CD4-positive, alpha-beta T cell treated with Interleukin-10 for 1 hour (primary cell): ENCODE measurements at regions not wholly inside any gene's neighbourhood (a gene's known extent, or its start where the extent isn't known, plus 50 kb on each side); places are given as distances from the start of the nearest gene placed in this dataset.

Experiments
- DNase-seq: peaks from one replicate; pipeline ENCODE4 v3.0.0-alpha.2; 2020

- no peak for DNase-seq
Measured at GRCh38 chr13:74865656-74866055, 616.3 kb downstream of the TBC1D4 start.

GRCh38 chr13:74860789-74861188 is 621.2 kb downstream of the TBC1D4 start:
- no peak for DNase-seq

- DNase-seq: no peak
Measured at GRCh38 chr13:74850893-74851292, 631.1 kb downstream of the TBC1D4 start.

GRCh38 chr13:74847966-74848365 is 634.0 kb downstream of the TBC1D4 start:
- no peak for DNase-seq

- DNase-seq: no peak
Measured at GRCh38 chr13:74845806-74846205, 636.2 kb downstream of the TBC1D4 start.

DNA sequence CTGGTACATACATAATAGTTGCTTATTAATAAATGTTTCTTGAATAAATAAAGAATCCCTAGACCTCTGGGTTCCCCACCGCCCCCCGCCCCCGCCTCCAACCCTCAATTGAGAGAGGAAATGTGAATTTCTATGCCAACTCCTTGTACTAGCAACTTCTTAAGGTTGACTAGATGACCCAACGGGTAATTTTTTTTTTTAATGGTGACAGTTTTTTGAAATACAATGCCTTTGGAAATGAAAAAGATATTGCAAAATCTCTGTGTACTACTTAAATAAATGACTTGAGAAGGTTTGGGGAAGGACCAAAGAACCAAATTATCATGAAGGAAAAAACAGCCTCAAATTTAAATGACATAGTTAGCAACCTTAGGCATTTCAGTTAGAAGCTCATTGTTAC is 640.3 kb downstream of the TBC1D4 start:
- DNase-seq: no peak

- DNase-seq: no peak
Measured at GRCh38 chr13:74841123-74841522, 640.8 kb downstream of the TBC1D4 start.

- DNase-seq: no peak
Measured at GRCh38 chr13:74839656-74840055, 642.3 kb downstream of the TBC1D4 start.

- peak; percentile 7 for DNase-seq
Measured at GRCh38 chr13:74838096-74838495, 643.9 kb downstream of the TBC1D4 start.

- no peak for DNase-seq
Measured at GRCh38 chr13:74836628-74837027, 645.3 kb downstream of the TBC1D4 start.

DNA sequence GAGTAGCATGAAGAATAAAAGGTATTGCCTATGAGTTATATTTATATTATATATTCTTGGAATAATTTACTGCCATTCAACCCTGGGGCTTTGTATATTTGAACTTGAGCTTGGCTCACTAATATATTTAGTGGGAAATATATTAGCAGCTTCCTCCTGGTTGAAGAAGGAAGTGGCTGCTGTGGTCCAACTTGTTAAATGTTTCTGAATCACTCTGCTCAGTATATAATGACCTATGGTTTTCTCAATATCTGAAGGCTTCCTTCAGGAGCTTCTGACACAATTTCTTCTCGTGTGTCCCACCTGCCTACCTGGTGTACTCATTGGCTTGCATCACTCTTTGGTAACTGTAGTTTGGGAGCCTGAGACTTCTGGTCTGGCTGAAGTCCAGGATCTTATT is 646.4 kb downstream of the TBC1D4 start:
- DNase-seq: no peak

DNA sequence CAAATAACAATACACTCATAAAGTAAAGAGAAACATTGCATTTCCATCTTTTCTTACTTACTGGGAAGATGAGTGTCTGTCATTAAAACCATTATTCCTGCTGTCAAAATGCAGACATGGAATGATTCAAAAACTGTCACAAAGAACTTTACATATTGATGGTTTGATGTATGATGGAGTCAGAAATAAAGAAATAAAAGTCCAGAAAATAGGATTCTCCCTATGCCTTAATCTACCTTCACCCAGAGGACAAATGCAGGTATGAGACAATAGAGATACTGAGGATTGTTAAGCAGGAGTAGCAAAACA is 656.1 kb downstream of the TBC1D4 start:
- DNase-seq: no peak

DNA sequence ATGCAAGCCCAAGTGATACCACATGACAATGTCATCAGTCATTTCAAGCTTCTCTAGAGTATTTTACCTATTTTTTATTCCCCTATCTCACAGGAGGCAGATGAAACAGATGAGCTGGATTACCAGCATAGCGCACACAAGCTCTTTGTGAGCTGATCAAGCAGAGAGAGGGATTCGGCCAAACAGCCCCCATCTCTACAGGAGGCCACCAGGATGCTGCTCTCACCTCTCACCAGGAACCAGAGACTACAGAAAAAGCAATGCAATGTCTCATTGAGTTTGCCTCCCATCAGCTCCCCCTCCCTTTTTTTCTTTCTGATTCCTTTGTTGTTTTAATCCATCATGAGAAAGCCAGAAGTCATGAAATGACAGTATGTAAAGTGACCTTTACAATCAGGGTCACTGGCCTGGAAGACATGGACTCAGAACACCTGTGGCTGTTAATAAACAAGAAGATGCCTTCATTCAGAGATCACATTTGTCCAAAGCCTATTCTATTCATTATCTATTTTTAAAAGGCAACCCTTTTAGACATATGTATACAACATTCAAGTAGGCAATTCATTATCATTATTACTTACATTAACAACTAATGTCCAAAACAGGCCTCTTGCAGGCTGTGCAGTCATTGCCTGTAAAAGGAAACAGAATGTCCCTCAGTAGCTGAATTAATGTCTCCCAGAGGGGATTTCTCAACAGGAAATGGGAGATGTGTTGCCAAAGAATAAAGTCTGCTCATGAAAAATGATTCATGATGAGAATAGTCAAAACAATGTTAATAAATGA is 656.6 kb downstream of the TBC1D4 start:
- no peak for DNase-seq

DNA sequence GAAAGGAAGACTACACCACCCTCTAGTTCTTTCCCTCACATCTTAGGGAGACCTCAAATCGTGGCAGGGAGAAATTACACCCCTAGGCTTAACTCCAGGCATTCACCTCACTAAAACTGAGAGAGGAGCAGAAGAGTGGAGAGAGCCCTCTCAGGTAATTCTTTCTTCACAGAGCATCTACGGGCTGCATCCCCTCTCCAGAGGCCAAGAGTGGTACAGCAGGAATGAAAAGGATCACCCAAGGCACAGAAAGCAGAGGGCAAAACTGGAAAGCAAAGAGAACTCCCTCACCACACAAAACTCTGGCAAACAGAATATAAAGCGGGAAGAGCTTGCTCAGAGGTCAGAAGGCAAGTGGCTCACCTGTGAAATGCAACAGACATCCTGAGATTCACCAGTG is 661.2 kb downstream of the TBC1D4 start:
- no peak for DNase-seq

- DNase-seq: no peak
Measured at GRCh38 chr13:74819549-74819948, 662.4 kb downstream of the TBC1D4 start.

- DNase-seq: no peak
Measured at GRCh38 chr13:74816737-74817136, 665.2 kb downstream of the TBC1D4 start.

DNA sequence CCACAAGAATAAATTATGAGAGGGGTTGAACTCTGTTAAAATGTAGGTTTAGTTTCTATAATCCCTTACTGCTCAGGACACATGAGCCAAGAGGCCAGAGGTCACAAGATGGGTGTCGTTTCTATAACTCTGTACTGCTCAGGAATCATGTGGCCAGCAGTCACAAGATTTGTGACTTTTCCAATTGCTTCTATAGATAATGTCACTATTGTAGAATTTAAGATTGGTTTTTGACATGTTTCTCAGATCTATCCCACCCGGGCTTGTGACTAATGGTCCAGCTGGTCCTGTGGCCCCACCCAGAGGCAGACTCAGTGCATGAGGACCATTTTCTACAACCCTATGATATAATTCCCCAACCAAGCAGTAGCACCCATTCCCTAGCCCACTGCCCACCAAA is 662.0 kb upstream of the KLF12 start:
- DNase-seq: no peak

DNA sequence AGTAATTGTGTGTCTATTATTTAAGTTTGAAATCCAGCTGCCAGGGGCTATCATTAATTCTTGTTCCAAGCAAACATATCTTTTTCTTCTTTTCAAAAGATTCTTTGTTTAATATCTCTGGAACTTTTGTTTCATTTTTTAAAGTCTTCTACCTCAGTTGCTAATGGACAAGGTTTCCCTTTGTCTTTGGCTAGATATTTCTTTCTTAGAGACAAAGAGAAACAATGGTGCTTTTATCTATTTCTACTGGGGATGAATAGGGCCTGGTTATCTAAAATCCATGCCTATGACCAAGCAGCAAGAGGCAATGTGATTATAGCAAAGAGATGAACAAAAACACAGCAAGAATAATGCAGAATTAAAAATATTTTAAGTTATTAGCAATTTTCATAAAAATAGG is 661.3 kb upstream of the KLF12 start:
- DNase-seq: no peak

GRCh38 chr13:74794582-74794981 is 660.4 kb upstream of the KLF12 start:
- DNase-seq: no peak

- DNase-seq: no peak
Measured at GRCh38 chr13:74794147-74794546, 659.9 kb upstream of the KLF12 start.

- no peak for DNase-seq
Measured at GRCh38 chr13:74784959-74785358, 650.8 kb upstream of the KLF12 start.

DNA sequence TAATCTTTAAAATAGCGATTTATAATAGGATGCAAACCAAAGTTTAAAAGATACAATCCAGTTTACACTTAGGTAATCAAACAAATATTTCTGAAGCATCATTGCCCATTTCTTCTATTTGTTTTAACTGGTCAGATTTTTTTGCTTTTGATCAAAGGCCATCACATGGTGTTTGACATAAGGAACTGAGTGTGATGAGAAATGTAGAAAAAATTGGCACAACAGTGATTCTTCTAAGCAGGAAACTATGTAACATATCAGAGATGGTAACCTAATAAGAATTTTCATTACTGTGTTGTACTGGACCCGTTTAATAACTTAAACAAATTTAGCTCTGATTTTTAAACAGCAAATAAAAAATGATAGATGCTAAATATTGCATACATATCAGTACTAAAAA is 644.7 kb upstream of the KLF12 start:
- DNase-seq: no peak

GRCh38 chr13:74778087-74778486 is 643.9 kb upstream of the KLF12 start:
- DNase-seq: no peak

DNA sequence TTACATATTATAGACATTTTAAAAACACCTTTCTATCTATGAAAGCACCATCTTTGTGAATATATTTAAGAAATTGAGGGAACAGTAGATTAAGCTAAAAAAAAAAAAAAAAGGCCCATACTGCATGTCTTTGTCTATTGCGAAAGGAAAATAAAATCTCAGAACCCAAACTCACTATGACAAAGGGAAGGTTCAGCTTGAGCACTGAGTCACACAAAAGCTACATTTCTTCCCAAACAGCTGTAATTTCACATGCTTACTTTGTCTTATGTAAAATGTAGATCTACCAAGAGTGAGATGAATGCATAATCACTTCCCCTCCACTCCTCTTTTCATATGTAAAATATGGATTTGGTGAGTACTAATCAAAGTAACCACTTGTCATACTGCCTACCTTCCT is 640.1 kb upstream of the KLF12 start:
- no peak for DNase-seq

GRCh38 chr13:74773248-74773647 is 639.0 kb upstream of the KLF12 start:
- no peak for DNase-seq

DNA sequence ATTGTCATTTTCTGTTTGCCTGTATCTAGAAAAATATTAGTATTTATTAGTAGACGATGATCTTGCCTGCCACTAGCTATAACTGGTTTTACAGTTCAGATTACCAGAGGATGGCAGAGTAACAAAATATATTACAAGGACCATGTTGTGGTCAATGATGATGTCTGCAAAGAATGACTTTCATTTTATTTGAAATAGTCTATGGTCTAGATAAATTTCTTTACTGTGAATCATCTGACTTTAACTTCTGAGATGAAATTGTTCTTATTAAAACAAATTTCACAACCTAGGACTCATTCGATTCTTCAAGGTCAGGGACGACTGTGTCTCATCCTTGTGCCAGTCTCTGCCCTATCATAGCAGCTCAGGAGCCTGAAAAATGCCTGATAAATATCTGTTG is 637.8 kb upstream of the KLF12 start:
- DNase-seq: no peak
